Ovary (tissue), 1 donor: ENCODE measurements at regions not wholly inside any gene's neighbourhood (a gene's known extent, or its start where the extent isn't known, plus 50 kb on each side); places are given as distances from the start of the nearest gene placed in this dataset.

ENCODE experiments used
- EP300 ChIP-seq: sonication (generic); formaldehyde crosslinking; IDR thresholded peaks from one replicate; pipeline ENCODE4 v1.6.1; 2017; ENCODE audit warnings: antibody characterized with exemption
- POLR2A ChIP-seq: fragments of 450-650 bp; IDR thresholded peaks from one replicate; pipeline ENCODE4 v1.6.1; 2017; ENCODE audit warnings: antibody characterized with exemption, mild to moderate bottlenecking, moderate library complexity

GRCh38 chr4:181752516-181752915 is 490.7 kb upstream of the TENM3 start:
- no peak for TF ChIP-seq POLR2A
- TF ChIP-seq EP300, result no peak
